HCT116 (cell line): ENCODE measurements at regions not wholly inside any gene's neighbourhood (a gene's known extent, or its start where the extent isn't known, plus 50 kb on each side); places are given as distances from the start of the nearest gene placed in this dataset.

Experiments used
- ATF3 ChIP-seq: IDR thresholded peaks from 2 replicates; pipeline ENCODE4 v1.6.1; 2012
- CEBPB ChIP-seq: IDR thresholded peaks from 2 replicates; pipeline ENCODE4 v1.6.1; 2012; ENCODE audit warnings: low read depth
- CTCF ChIP-seq, 3 experiments: fragments of 200-600 bp in 1 of 3; sonication (generic) in 1 of 3; IDR thresholded peaks in 2 of 3; conservative IDR thresholded peaks in 1 of 3; 2 replicates each; pipeline ENCODE4 v1.5.1; 2012 to 2017; ENCODE audit warnings: low read depth in 2 of 3, low read length in 2 of 3, antibody characterized with exemption in 1 of 3, borderline replicate concordance in 1 of 3, control low read depth in 1 of 3, mild to moderate bottlenecking in 1 of 3, mixed read lengths in 1 of 3, mixed run types in 1 of 3, moderate library complexity in 1 of 3; ENCODE audit not compliant: insufficient read depth in 1 of 3
- EGR1 ChIP-seq: IDR thresholded peaks from 2 replicates; pipeline ENCODE4 v1.6.1; 2012; ENCODE audit warnings: low read depth
- EZH2 ChIP-seq: fragments of 200-600 bp; sonication (generic); IDR thresholded peaks from 2 replicates; pipeline ENCODE4 v1.6.1; 2017; ENCODE audit warnings: antibody characterized with exemption, mixed run types
- FOSL1 ChIP-seq: IDR thresholded peaks from 2 replicates; pipeline ENCODE4 v1.6.1; 2012; ENCODE audit warnings: low read depth
- JUND ChIP-seq: IDR thresholded peaks from 2 replicates; pipeline ENCODE4 v1.6.1; 2012
- POLR2A ChIP-seq: IDR thresholded peaks from 2 replicates; pipeline ENCODE4 v1.7.0; 2011; ENCODE audit warnings: borderline replicate concordance; ENCODE audit not compliant: insufficient read depth, insufficient read length; ENCODE audit errors: extremely low read depth
- POLR2AphosphoS5 ChIP-seq: IDR thresholded peaks from 2 replicates; pipeline ENCODE4 v1.6.1; 2011; ENCODE audit warnings: mild to moderate bottlenecking, low read depth, low read length, moderate library complexity
- RAD21 ChIP-seq: IDR thresholded peaks from 2 replicates; pipeline ENCODE4 v1.6.1; 2012; ENCODE audit warnings: low read depth, mild to moderate bottlenecking
- SRF ChIP-seq: IDR thresholded peaks from 2 replicates; pipeline ENCODE4 v1.6.1; 2012; ENCODE audit warnings: low read depth
- YY1 ChIP-seq: IDR thresholded peaks from 2 replicates; pipeline ENCODE4 v1.6.1; 2011; ENCODE audit warnings: low read length, low read depth, moderate library complexity, mild to moderate bottlenecking; ENCODE audit not compliant: insufficient replicate concordance; ENCODE audit errors: extremely low read depth

DNA sequence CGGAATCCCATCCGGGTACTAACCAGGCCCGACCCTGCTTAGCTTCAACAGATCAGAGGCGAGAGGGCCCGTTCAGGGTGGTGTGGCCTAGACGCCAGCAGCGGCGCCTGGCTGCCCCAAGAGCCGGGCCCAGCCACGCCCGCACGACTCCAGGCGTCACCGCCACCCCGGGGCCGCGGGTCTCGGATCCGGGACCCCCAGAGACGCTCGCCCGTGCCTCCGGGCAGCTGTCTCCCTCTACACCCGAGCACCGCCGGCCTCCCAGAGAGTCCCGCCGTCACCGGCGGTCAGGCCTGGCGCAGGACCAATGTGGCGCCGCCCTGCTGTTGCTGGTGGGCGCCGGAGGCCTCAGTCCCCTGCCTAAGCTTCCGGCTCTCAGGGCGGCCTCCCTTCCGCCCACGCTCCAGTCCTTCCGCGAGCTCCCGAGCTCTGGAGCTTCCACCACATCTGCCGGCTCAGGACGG, 441.2 kb upstream of the DEFB115 start:
- TF ChIP-seq CTCF (IDR thresholded peaks at IDR 0.05 in 2 of 3, conservative IDR thresholded peaks at IDR 0.05 in 1 of 3; ENCODE audit: borderline replicate concordance in 1 of 3, insufficient read depth in 1 of 3, low read depth in 2 of 3, low read length in 2 of 3) (no peak), POLR2A (no peak), POLR2AphosphoS5 (no peak), EZH2 (no peak), SRF (no peak), FOSL1 (no peak), YY1 (no peak), EGR1 (no peak), JUND (no peak), RAD21 (no peak), CEBPB (no peak), ATF3 (no peak)
